Gastroesophageal sphincter (tissue), 3 donors: ENCODE measurements at regions not wholly inside any gene's neighbourhood (a gene's known extent, or its start where the extent isn't known, plus 50 kb on each side); places are given as distances from the start of the nearest gene placed in this dataset.

Experiments used
- CTCF ChIP-seq, 4 experiments: fragments of 200-600 bp in 2 of 4; fragments of 450-650 bp in 2 of 4; sonication (generic) in 1 of 4; IDR thresholded peaks; one replicate each; pipeline ENCODE4 v1.5.1; 2017 to 2019; ENCODE audit warnings: antibody characterized with exemption in 4 of 4, mild to moderate bottlenecking in 2 of 4, moderate library complexity in 2 of 4
- EP300 ChIP-seq: sonication (generic); formaldehyde crosslinking; IDR thresholded peaks from one replicate; pipeline ENCODE4 v1.6.1; 2017; ENCODE audit warnings: antibody characterized with exemption, mild to moderate bottlenecking
- POLR2A ChIP-seq, 2 donors: fragments of 450-650 bp; IDR thresholded peaks; one replicate each; pipeline ENCODE4 v1.6.1; 2017; ENCODE audit warnings: antibody characterized with exemption in 2 of 2, mild to moderate bottlenecking in 2 of 2, moderate library complexity in 1 of 2
- POLR2AphosphoS5 ChIP-seq: sonication (generic); formaldehyde crosslinking; IDR thresholded peaks from one replicate; pipeline ENCODE4 v1.6.1; 2017; ENCODE audit warnings: antibody characterized with exemption

GRCh38 chr10:78307576-78307975 lies 273.9 kb downstream of the RPS24 start:
- TF ChIP-seq CTCF (IDR thresholded peaks at IDR 0.05) = no peak
- no peak for TF ChIP-seq POLR2AphosphoS5
- no peak for TF ChIP-seq POLR2A (IDR thresholded peaks at IDR 0.05)
- no peak for TF ChIP-seq EP300
